HL-60 (cell line): ENCODE measurements at regions not wholly inside any gene's neighbourhood (a gene's known extent, or its start where the extent isn't known, plus 50 kb on each side); places are given as distances from the start of the nearest gene placed in this dataset.

ENCODE experiments used
- GABPA ChIP-seq: IDR thresholded peaks from 2 replicates; pipeline ENCODE4 v1.6.1; 2012; ENCODE audit warnings: low read depth
- POLR2AphosphoS5 ChIP-seq: IDR thresholded peaks from 2 replicates; pipeline ENCODE4 v1.6.1; 2012; ENCODE audit warnings: low read depth
- TF ChIP-seq, protein P1 (sequence below): IDR thresholded peaks from one replicate; pipeline ENCODE4 v1.5.1; 2011; ENCODE audit warnings: low read length, control low read depth, inconsistent platforms; ENCODE audit not compliant: insufficient read depth

DNA sequence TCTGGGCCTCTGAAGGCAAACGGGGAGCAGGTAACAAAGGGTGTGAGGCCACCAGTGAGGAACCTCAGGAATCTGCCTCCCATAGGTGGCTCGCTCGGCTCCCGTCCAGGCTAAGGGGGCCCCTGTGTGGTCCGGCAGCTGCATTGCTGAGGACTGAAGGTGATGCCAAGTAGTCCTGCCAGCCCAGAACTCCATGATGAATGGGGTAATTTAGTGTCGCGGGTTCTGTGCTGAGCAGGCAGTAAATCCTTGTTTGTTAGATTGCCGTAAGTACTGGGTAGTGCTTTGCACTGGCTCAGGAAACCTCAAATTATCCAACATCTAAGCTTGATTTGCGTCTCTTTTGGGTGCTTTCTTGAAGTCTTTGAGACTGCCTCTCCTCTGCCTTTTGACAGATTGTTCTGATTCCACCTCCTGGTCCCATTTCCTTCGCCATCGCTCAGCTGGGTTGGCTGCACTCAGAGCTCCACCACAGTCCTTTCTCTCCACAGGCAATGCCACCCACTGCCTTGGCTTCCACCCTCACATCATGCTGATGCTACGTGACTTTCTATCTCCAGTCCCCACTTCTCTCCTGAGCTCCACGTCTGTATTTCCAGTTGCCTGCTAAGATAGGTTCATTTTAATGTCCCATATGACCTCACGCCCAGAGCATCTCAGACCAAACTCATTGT, 392.0 kb downstream of the FUT8 start:
- TF ChIP-seq, protein P1, sequence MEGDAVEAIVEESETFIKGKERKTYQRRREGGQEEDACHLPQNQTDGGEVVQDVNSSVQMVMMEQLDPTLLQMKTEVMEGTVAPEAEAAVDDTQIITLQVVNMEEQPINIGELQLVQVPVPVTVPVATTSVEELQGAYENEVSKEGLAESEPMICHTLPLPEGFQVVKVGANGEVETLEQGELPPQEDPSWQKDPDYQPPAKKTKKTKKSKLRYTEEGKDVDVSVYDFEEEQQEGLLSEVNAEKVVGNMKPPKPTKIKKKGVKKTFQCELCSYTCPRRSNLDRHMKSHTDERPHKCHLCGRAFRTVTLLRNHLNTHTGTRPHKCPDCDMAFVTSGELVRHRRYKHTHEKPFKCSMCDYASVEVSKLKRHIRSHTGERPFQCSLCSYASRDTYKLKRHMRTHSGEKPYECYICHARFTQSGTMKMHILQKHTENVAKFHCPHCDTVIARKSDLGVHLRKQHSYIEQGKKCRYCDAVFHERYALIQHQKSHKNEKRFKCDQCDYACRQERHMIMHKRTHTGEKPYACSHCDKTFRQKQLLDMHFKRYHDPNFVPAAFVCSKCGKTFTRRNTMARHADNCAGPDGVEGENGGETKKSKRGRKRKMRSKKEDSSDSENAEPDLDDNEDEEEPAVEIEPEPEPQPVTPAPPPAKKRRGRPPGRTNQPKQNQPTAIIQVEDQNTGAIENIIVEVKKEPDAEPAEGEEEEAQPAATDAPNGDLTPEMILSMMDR = no peak
- TF ChIP-seq POLR2AphosphoS5 (no peak), GABPA (no peak)
